Forelimb muscle (tissue), 1 donor: ENCODE measurements at regions not wholly inside any gene's neighbourhood (a gene's known extent, or its start where the extent isn't known, plus 50 kb on each side); places are given as distances from the start of the nearest gene placed in this dataset.
"Not testable (repeated sequence)": the region's sequence is repeated elsewhere in the genome, so short reads cannot be mapped to it uniquely, and the experiment has no call there.

ENCODE experiments used
- DNase-seq: peaks from one replicate; pipeline ENCODE4 v3.0.0-alpha.2; 2013; ENCODE audit warnings: low read depth

GRCh38 chr3:163555918-163556317 lies 1522.4 kb downstream of the SI start:
- no peak for DNase-seq

GRCh38 chr3:163552659-163552966 lies 1525.7 kb downstream of the SI start:
- DNase-seq, result no peak

DNA sequence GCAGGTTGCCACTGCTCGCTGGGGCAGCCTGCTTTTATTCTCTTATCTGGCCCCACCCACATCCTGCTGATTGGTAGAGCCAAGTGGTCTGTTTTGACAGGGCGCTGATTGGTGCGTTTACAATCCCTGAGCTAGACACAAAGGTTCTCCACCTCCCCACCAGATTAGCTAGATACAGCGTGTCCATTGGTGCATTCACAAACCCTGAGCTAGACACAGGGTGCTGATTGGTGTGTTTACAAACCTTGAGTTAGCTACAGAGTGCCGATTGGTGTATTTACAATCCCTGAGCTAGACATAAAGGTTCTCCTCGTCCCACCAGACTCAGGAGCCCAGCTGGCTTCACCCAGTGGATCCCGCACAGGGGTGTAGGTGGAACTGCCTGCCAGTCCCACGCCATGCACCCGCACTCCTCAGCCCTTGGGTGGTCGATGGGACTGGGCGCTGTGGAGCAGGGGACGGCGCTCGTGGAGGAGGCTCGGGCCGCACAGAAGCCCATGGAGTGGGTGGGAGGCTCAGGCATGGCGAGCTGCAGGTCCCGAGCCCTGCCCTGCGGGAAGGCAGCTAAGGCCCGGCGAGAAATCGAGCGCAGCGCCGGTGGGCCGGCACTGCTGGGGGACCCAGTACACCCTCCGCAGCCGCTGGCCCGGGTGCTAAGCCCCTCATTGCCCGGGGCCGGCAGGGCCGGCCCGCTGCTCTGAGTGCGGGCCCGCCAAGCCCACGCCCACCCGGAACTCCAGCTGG lies 1526.2 kb downstream of the SI start:
- not testable (repeated sequence) for DNase-seq

DNA sequence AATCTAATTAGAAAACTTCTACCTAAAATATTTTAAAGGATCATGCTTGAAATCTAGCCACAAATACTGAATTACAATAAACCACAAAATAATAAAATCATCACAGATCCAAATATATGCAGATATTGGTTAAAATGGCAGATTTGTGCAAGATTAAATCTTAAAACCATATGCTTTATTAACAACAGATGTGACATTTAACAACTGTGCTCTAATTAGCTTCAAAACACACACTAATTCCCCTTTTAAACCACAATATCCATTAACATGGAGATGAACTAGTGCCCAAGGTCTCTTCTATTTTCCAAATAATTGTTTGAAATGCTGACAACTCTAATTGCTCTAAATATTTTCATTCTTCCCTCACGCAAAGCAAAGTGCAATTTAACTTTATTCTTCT lies 1530.3 kb downstream of the SI start:
- no peak for DNase-seq

DNA sequence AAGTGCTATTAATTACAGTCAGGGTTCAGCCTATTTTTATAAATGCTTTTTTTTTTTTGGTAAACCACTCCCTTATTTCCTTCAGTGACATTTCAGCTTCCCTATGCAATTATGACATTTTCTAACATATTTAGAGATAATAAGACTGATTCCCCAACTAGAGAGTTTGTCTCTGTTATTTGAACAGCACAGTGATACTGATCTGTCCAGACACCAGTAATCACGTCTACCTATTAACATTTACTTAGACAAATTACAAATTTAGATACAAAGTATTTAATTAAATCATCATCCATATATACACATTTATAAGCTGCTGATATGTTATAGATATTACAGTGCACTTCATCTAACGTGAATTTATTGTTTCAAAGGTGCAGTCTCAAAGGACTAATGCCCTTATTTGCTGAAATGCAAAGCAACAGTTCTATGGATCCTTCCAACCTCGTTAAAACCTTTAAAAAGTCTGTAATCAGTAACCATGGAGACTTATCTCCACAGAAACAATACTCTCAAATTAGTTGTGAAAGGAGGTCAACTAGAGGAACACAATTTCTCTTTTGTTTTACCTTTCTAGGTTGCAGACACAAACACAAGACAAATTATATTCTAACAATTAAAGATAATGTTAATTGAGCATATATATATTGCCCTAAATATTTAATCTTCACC lies 1531.1 kb downstream of the SI start:
- no peak for DNase-seq

DNA sequence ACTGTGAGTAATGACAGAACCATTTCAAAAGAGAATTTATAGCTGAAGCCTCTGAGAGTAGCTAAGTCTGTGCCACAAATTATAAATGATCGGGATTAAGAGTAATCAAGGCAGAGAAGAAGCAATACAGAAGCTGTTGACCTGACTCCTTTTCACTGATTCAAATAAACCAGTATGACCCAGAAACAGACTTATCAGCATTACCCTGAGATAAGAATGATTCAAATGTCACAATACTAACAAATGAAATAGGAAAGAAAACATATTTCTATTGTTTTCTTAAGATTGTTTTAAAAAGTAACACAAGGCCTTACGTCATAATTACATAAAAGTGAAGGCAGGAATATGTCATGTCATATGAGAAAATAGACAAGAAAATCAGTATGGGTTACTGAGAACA lies 1534.6 kb downstream of the SI start:
- no peak for DNase-seq

GRCh38 chr3:163541629-163542028 lies 1536.7 kb downstream of the SI start:
- no peak for DNase-seq

DNA sequence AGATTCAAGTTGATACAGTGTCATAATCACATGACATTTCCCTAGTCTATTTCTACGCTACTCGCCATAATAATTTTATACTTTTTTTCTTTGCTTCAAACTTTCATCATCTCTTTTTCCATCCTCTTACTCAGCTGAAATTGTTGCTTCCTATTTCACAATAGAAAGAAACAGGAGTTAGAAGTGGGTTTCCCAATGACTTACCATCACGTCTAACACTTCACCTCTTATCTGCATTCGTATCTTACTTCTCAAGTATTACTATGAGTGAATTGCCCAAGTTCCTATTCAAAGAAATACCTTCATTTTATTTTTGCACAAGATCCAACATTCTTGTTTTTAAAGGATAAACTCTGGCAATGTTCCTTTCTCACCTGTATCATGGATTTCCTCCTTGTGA lies 1539.9 kb downstream of the SI start:
- no peak for DNase-seq

DNA sequence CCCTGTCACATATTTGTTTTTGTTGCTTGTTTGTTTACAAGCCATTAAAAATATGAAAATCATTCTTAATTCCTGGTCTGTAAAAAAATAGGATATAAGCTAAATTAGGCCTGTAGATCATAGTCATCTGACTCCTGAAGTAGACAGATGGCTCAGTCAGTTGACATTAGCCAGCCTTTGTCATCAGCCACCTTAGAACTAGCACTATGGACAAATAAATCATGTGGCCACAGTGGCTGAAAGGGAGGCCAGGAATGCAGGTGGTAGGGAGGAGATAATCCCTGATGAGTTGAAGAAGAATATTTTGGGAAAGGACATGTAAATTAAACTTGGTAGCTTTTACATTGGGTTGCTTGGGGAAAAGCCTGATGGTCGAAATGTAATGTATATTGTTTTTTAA lies 1544.9 kb downstream of the SI start:
- no peak for DNase-seq

DNA sequence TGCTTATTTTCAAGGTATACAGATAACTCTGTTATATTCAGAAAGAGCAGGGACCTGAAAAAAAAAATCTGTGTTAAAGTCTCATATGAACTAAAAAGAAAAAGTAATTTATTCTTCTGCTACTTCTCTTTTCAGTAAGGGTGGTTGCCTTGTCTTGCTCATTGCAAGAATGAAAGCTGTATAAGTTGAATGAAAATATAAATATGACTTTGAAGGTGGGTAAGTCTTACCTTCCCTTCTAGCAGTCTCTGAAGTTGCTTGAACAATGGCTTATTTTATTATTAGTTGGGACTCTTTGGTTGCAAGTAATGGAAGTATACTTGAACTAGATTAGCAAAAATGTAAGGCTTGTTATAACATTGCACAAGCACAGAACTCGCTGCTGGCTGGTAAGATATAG lies 1554.9 kb downstream of the SI start:
- DNase-seq, result no peak

DNA sequence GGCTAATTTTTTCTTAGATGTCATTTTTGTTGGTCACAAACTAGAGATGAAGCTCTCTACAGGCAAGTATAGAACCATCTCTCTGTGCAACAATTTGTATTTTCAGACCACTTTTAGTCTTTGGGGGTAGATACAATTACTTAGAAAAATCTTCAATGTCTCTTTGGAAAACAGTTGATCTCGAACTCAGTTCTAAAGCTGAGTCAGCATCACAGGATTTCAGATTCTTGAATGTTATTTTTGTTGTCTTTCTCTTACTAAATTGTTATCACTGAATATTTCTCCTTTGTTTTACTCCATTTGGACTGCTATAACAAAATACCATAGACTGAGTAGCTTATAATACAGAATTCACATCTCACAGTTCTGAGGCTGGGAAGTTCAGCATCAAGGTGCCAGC lies 1557.0 kb downstream of the SI start:
- no peak for DNase-seq

DNA sequence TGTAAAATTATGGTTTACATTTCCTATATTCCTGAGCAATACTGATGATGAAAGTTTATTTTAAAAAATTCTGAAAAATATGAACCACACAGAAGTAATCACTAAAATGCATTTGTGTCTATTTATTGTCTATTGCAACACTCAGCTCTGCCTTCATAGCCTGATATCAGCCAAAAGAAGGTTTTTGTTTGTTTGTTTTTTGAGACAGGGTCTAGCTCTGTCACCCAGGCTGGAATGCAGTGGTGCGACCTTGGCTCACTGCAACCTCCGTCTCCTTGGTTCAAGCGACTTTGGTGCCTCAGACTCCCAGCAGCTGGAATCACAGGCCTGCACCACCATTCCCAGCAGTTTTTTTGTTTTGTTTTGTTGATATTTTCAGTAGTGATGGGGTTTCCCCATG lies 1560.2 kb downstream of the SI start:
- no peak for DNase-seq

DNA sequence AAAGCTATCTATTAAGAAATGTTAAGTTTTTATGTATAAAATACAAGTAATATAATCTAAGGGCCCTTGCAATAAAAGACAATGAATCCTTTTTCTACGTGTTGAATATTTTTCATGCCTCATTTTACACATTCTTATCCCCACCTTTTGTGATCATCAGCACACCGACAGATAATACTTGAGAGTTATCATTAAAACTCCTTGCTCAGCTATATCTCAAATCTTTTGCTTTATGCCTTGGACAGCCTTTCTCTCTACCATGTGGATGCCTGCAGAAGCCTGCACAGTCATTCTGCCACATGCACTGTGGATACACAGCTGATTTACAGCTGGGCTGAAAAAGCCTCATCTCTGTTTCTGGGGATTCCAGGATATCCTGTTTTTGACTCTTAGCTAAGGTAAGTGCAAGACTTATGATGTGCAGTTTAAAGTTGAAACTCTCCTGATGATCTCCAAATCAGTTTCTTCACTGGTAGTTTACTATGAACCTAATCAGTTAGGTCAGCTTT lies 1565.1 kb downstream of the SI start:
- no peak for DNase-seq

GRCh38 chr3:163508206-163508605 lies 1570.1 kb downstream of the SI start:
- no peak for DNase-seq

DNA sequence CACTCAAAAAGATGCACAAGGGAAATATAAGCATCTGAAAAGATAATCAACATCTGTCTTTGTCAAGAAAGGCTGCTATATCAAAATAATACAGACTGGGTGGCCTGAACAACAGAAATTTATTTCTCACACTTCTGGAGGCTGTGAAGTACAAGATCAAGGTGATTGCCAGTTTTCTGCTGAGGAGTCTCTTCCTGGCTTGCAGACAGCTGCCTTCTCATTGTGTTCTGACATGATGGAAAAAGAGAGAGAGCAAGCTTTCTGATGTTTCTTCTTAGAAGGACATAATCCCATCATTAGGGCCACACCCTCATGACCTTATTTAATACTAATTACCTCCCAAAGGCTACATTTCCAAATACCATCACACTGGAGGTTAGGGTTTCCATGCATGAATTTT lies 1573.3 kb downstream of the SI start:
- no peak for DNase-seq

GRCh38 chr3:163499736-163500219 lies 1578.5 kb downstream of the SI start:
- DNase-seq, result not testable (repeated sequence)

DNA sequence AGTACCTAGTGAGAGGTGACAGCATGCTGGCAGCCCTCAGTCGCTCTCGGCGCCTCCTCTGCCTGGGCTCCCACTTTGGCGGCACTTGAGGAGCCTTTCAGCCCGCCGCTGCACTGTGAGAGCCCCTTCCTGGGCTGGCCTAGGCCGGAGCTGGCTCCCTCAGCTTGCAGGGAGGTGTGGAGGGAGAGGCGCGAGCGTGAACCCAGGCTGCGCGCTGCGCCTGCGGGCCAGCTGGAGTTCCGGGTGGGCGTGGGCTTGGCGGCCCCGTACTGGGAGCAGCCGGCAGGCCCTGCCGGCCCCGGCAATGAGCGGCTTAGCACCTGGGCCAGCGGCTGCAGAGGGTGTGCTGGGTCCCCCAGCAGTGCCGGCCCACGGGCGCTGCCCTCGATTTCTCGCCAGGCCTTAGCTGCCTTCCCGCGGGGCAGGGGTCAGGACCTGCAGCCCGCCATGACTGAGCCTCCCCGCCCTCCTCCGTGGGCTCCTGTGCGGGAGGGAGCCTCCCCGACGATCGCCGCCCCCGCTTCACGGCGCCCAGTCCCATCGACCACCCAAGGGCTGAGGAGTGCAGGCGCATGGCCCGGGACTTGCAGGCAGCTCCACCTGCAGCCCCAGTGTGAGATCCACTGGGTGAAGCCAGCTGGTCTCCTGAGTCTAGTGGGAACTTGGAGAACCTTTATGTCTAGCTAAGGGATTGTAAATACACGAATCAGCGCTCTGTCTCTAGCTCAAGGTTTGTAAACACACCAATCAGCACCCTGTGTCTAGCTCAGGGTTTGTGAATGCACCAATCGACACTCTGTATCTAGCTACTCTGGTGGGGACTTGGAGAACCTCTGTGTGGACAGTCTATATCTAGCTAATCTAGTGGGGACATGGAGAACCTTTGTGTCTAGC lies 1579.2 kb downstream of the SI start:
- DNase-seq, result not testable (repeated sequence)

GRCh38 chr3:163491714-163492113 lies 1586.6 kb downstream of the SI start:
- DNase-seq, result no peak

DNA sequence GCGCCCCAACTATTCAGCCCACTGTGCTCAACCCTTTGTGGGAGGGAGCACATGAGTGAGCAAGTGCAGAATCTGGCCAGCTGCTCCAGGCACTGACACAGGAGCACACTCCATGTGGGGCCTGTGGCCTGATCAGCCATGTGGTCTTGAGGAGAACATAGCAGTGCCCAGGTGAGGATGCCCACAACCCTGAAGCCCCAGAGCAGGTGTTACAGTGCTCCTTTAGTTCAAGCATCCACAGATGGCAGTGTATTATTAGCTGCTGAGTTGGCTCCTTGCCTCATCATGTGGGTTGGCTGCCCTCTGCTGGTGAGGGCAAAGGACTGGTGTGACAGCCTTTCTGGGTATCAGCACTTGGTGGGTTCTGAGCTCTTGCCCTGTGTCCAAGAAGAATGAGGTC lies 1588.2 kb downstream of the SI start:
- no peak for DNase-seq

DNA sequence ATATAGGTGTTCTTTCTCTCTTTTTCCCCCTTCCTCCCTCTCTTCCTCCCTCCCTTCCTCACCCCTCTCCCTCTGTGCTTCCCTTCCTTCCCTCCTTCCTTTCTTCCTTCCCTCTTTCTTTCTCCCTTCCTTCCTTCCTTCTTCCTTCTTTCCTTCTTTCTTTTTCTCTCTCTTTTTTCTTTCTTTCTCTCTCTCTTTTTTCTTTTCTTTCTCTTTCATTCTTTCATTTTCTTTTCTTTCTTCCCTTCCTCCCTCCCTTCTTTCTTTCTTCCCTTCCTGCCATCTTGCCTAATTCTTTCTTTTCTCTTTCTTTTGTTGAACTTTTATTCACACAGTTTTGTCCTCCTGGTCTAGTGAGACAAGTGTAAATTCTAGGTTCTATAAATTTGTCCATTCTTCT lies 1595.6 kb downstream of the SI start:
- no peak for DNase-seq

DNA sequence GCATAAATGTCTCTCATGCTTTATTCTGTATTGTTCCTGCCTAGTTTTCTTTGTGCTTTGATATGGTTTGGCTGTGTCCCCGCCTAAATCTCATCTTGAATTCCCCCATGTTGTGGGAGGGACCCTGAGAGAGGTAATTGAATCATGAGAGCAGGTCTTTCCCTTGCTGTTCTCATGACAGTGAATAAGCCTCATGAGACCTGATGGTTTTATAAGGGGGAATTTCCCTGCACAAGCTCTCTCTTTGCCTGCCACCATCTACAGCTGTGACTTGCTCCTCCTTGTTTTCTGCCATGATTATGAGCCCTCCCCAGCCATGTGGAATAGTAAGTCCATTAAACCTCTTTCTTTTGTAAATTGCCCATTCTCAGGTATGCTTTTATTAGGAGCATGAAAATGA lies 1596.6 kb downstream of the SI start:
- DNase-seq, result no peak

DNA sequence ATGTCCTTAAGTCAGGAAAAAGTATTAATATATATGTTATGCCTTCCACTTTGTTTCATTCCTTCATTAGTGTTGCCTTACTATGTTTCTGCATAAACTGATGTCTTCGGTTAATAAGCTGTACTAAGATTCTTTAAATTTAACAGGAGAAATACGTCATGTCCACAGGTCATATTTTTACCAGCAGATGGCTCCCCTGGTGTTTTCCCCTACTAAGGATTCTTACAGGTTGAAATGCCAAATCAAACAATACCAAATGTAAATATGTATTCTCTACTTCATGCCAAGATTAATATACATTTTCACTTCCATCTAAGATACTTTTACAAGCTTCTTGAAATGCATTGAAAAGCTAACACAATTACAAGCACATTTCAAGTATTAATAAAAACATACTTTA lies 1602.1 kb downstream of the SI start:
- no peak for DNase-seq
